OCI-LY3 (cell line): ENCODE measurements at regions not wholly inside any gene's neighbourhood (a gene's known extent, or its start where the extent isn't known, plus 50 kb on each side); places are given as distances from the start of the nearest gene placed in this dataset.

Source experiments
- H2AFZ ChIP-seq: fragments of 200-600, 300-600 bp; shearing (Covaris generic); 2 replicates; pipeline ENCODE4 v1.6.0; 2014; ENCODE audit warnings: antibody characterized with exemption, low read depth, low read length
- H3K27ac ChIP-seq: fragments of 200-600, 300-600 bp; sonication (generic); 2 replicates; pipeline ENCODE4 v1.5.1; 2014; ENCODE audit warnings: mild to moderate bottlenecking, low read length, moderate library complexity, mixed read lengths
- H3K27me3 ChIP-seq: fragments of 200-600, 300-600 bp; sonication (generic); 2 replicates; pipeline ENCODE4 v1.6.1; 2014; ENCODE audit warnings: low read depth, low read length, mixed read lengths
- H3K36me3 ChIP-seq: fragments of 200-600, 300-600 bp; sonication (generic); replicated peaks from 2 replicates; pipeline ENCODE3; 2014; ENCODE audit warnings: low read depth, low read length, mixed read lengths
- H3K4me1 ChIP-seq: fragments of 300-600, 200-600 bp; sonication (generic); 2 replicates; pipeline ENCODE4 v1.6.1; 2014; ENCODE audit warnings: low read length, mixed read lengths
- H3K4me2 ChIP-seq: fragments of 200-600, 300-600 bp; sonication (generic); 2 replicates; pipeline ENCODE4 v1.6.1; 2014; ENCODE audit warnings: low read length, mixed read lengths
- H3K4me3 ChIP-seq: fragments of 300-600, 200-600 bp; sonication (generic); 2 replicates; pipeline ENCODE4 v1.5.1; 2014; ENCODE audit warnings: antibody characterized with exemption, mild to moderate bottlenecking, low read length, moderate library complexity
- H3K79me2 ChIP-seq: fragments of 300-600, 200-600 bp; shearing (Covaris generic); 2 replicates; pipeline ENCODE4 v1.6.1; 2014; ENCODE audit warnings: mild to moderate bottlenecking, low read length, mixed read lengths
- H3K9ac ChIP-seq: fragments of 300-600, 200-600 bp; shearing (Covaris generic); 2 replicates; pipeline ENCODE4 v1.6.0; 2014; ENCODE audit warnings: mild to moderate bottlenecking, low read length, moderate library complexity
- H3K9me3 ChIP-seq: fragments of 200-600, 300-600 bp; shearing (Covaris generic); 2 replicates; pipeline ENCODE4 v1.6.1; 2014; ENCODE audit warnings: low read length, mixed read lengths; ENCODE audit not compliant: insufficient read depth
- H4K20me1 ChIP-seq: fragments of 200-600, 300-600 bp; sonication (generic); 2 replicates; pipeline ENCODE4 v1.6.1; 2016; ENCODE audit warnings: low read length, mixed read lengths; ENCODE audit not compliant: insufficient read depth
- EZH2phosphoT487 ChIP-seq: fragments of 200-600 bp; shearing (Covaris generic); IDR thresholded peaks from 2 replicates; pipeline ENCODE4 v1.6.1; 2018; ENCODE audit warnings: antibody characterized with exemption, mixed run types, low read depth
- TF ChIP-seq, protein P1 (sequence below): fragments of 200-600, 300-600 bp; sonication (generic); IDR thresholded peaks from 2 replicates; pipeline ENCODE4 v1.5.1; 2014; ENCODE audit warnings: antibody characterized with exemption, low read length, low read depth

GRCh38 chr5:125713109-125713805 lies 710.0 kb upstream of the GRAMD2B start:
- H3K27me3 ChIP-seq = no peaks in the 10 kb centered on the region
- H3K36me3 ChIP-seq = no peaks in the 10 kb centered on the region
- no peaks in the 10 kb centered on the region for H3K79me2 ChIP-seq
- no peak overlapping the region for H3K27ac ChIP-seq
- no peak overlapping the region for H3K9ac ChIP-seq
- TF ChIP-seq EZH2phosphoT487 = no peak
- TF ChIP-seq, protein P1, sequence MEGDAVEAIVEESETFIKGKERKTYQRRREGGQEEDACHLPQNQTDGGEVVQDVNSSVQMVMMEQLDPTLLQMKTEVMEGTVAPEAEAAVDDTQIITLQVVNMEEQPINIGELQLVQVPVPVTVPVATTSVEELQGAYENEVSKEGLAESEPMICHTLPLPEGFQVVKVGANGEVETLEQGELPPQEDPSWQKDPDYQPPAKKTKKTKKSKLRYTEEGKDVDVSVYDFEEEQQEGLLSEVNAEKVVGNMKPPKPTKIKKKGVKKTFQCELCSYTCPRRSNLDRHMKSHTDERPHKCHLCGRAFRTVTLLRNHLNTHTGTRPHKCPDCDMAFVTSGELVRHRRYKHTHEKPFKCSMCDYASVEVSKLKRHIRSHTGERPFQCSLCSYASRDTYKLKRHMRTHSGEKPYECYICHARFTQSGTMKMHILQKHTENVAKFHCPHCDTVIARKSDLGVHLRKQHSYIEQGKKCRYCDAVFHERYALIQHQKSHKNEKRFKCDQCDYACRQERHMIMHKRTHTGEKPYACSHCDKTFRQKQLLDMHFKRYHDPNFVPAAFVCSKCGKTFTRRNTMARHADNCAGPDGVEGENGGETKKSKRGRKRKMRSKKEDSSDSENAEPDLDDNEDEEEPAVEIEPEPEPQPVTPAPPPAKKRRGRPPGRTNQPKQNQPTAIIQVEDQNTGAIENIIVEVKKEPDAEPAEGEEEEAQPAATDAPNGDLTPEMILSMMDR = no peak
- H3K4me2 ChIP-seq = no peak overlapping the region
- no peak overlapping the region for H2AFZ ChIP-seq
- no peak overlapping the region for H3K4me3 ChIP-seq
- no peaks in the 10 kb centered on the region for H3K9me3 ChIP-seq
- no peaks in the 10 kb centered on the region for H4K20me1 ChIP-seq
- no peaks in the 10 kb centered on the region for H3K4me1 ChIP-seq

GRCh38 chr5:125715216-125715615 lies 708.0 kb upstream of the GRAMD2B start:
- H3K27ac ChIP-seq = no peak overlapping the region
- no peak for TF ChIP-seq EZH2phosphoT487
- TF ChIP-seq, protein P1 = no peak

GRCh38 chr5:125717209-125717608 lies 706.0 kb upstream of the GRAMD2B start:
- H3K4me1 ChIP-seq = no peaks in the 10 kb centered on the region
- no peak overlapping the region for H3K4me3 ChIP-seq
- H3K27ac ChIP-seq = no peak overlapping the region
- no peak overlapping the region for H3K4me2 ChIP-seq
- no peaks in the 10 kb centered on the region for H3K36me3 ChIP-seq
- no peaks in the 10 kb centered on the region for H3K27me3 ChIP-seq
- H3K9ac ChIP-seq = no peak overlapping the region
- no peaks in the 10 kb centered on the region for H3K9me3 ChIP-seq
- H2AFZ ChIP-seq = no peak overlapping the region
- TF ChIP-seq, protein P1 = no peak
- TF ChIP-seq EZH2phosphoT487 = no peak
- H4K20me1 ChIP-seq = no peaks in the 10 kb centered on the region
- H3K79me2 ChIP-seq = no peaks in the 10 kb centered on the region

More at GRCh38 chr5:125715216-125715615, 708.0 kb upstream of the GRAMD2B start:
- no peaks in the 10 kb centered on the region for H3K27me3 ChIP-seq
- H3K9me3 ChIP-seq = no peaks in the 10 kb centered on the region
- no peak overlapping the region for H3K4me2 ChIP-seq
- H2AFZ ChIP-seq = no peak overlapping the region
- H4K20me1 ChIP-seq = no peaks in the 10 kb centered on the region
- H3K9ac ChIP-seq = no peak overlapping the region
- no peaks in the 10 kb centered on the region for H3K79me2 ChIP-seq
- no peaks in the 10 kb centered on the region for H3K4me1 ChIP-seq
- no peak overlapping the region for H3K4me3 ChIP-seq
- no peaks in the 10 kb centered on the region for H3K36me3 ChIP-seq

- no peaks in the 10 kb centered on the region for H4K20me1 ChIP-seq
- no peaks in the 10 kb centered on the region for H3K79me2 ChIP-seq
- H3K9me3 ChIP-seq = no peaks in the 10 kb centered on the region
- H3K4me2 ChIP-seq = no peak overlapping the region
- no peak overlapping the region for H3K27ac ChIP-seq
- H3K4me1 ChIP-seq = no peaks in the 10 kb centered on the region
- H3K9ac ChIP-seq = no peak overlapping the region
- TF ChIP-seq EZH2phosphoT487 = no peak
- TF ChIP-seq, protein P1 = no peak
- H3K4me3 ChIP-seq = no peak overlapping the region
- no peaks in the 10 kb centered on the region for H3K27me3 ChIP-seq
- no peaks in the 10 kb centered on the region for H3K36me3 ChIP-seq
- H2AFZ ChIP-seq = no peak overlapping the region
Observed at GRCh38 chr5:125719681-125720347, 703.4 kb upstream of the GRAMD2B start.
